ENCODE measurements at regions not wholly inside any gene's neighbourhood (a gene's known extent, or its start where the extent isn't known, plus 50 kb on each side); places are given as distances from the start of the nearest gene placed in this dataset.
A peak's percentile ranks its signal among the peaks of the same experiment; 100 is the strongest.
"Not testable (repeated sequence)": the region's sequence is repeated elsewhere in the genome, so short reads cannot be mapped to it uniquely, and the experiment has no call there.

- DNase-seq (ENCODE audit: low read depth, low spot score) = peak; percentile 10
These were observed 65.3 kb downstream of the OR13A1 start for GRCh38 chr10:45249978-45250693.

- not testable (repeated sequence) for DNase-seq (ENCODE audit: low read depth, low spot score)
These were observed 64.7 kb downstream of the OR13A1 start for GRCh38 chr10:45250694-45251075.
